IgD-negative memory B cell (primary cell): ENCODE measurements at regions not wholly inside any gene's neighbourhood (a gene's known extent, or its start where the extent isn't known, plus 50 kb on each side); places are given as distances from the start of the nearest gene placed in this dataset.

Experiments used
- H3K27ac Mint-ChIP-seq, 3 donors: one replicate each; pipeline ENCODE4 v1.8.0; 2020 to 2022; ENCODE audit warnings: mild to moderate bottlenecking in 3 of 3, mixed read lengths in 3 of 3, moderate library complexity in 1 of 3
- H3K27me3 Mint-ChIP-seq: one replicate; pipeline ENCODE4 v1.8.0; 2021; ENCODE audit warnings: mixed read lengths
- H3K36me3 Mint-ChIP-seq: one replicate; pipeline ENCODE4 v1.8.0; 2020; ENCODE audit warnings: mild to moderate bottlenecking, mixed read lengths
- H3K4me1 Mint-ChIP-seq, 3 donors: one replicate each; pipeline ENCODE4 v1.8.0; 2020 to 2022; ENCODE audit warnings: mixed read lengths in 3 of 3, mild to moderate bottlenecking in 1 of 3
- H3K4me3 Mint-ChIP-seq, 4 donors: one replicate each; pipeline ENCODE4 v1.8.0; 2020 to 2022; ENCODE audit warnings: mild to moderate bottlenecking in 4 of 4, mixed read lengths in 4 of 4, moderate library complexity in 3 of 4
- H3K9me3 Mint-ChIP-seq, 3 donors: one replicate each; pipeline ENCODE4 v1.8.0; 2020 to 2021; ENCODE audit warnings: mixed read lengths in 3 of 3, mild to moderate bottlenecking in 1 of 3

DNA sequence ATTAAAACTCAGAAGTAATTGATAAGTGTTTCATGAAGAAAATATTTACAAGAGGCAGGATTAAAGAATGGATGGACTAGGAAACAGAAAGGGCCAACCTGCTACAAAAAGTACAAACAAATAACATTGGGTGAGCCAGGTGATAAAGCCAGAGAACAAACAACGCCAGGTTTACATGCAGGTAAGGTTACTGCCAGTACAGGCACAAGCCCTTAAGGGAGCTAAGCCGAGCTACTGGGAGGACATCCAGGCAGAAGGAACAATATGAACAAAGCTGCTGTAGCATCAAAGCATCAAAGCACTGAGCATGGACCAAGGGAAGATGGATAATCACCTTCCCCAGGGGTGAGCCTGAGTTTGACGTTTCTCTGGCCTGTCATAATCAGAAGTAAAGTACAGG is 380.7 kb downstream of the SEC16B start:
- H3K4me3 Mint-ChIP-seq = no peak overlapping the region
- H3K9me3 Mint-ChIP-seq = peaks cover 0 to 2% (median 2%) of the 10 kb centered on the region in 3 donors
- no peaks in the 10 kb centered on the region for H3K4me1 Mint-ChIP-seq
- no peak overlapping the region for H3K27ac Mint-ChIP-seq
- no peaks in the 10 kb centered on the region for H3K27me3 Mint-ChIP-seq
- no peaks in the 10 kb centered on the region for H3K36me3 Mint-ChIP-seq

GRCh38 chr1:177586429-177586828 is 383.4 kb downstream of the SEC16B start:
- no peak overlapping the region for H3K4me3 Mint-ChIP-seq
- no peak overlapping the region for H3K27ac Mint-ChIP-seq
- H3K27me3 Mint-ChIP-seq = no peaks in the 10 kb centered on the region
- H3K36me3 Mint-ChIP-seq = no peaks in the 10 kb centered on the region
- H3K4me1 Mint-ChIP-seq = no peaks in the 10 kb centered on the region
- H3K9me3 Mint-ChIP-seq = peaks cover 0 to 4% (median 2%) of the 10 kb centered on the region in 3 donors

GRCh38 chr1:177585302-177586220 is 384.3 kb downstream of the SEC16B start:
- peaks cover 0 to 5% (median 2%) of the 10 kb centered on the region in 3 donors for H3K9me3 Mint-ChIP-seq
- no peaks in the 10 kb centered on the region for H3K4me1 Mint-ChIP-seq
- H3K27ac Mint-ChIP-seq = no peak overlapping the region
- H3K27me3 Mint-ChIP-seq = no peaks in the 10 kb centered on the region
- H3K36me3 Mint-ChIP-seq = no peaks in the 10 kb centered on the region
- H3K4me3 Mint-ChIP-seq = no peak overlapping the region

DNA sequence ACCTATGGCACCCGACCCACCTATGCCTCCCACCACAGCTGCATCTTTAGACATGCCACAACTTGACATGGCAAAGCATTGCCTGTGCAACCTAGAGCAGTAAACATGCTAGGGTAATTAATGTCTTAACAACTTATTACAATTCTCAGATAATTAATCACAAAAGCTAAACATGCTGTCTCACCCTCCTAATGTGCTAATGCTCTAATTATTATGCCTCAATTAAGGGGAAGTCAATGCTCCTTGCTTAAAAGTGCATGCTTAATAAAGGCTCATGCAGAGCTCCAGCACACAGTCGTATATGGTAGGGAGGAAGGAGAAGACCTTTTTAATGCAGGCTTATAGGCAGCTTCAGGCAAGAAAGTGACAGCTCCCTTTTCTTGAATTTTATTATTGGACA is 396.0 kb downstream of the SEC16B start:
- peaks cover 0 to 10% (median 0%) of the 10 kb centered on the region in 3 donors for H3K9me3 Mint-ChIP-seq
- H3K36me3 Mint-ChIP-seq = no peaks in the 10 kb centered on the region
- H3K27me3 Mint-ChIP-seq = no peaks in the 10 kb centered on the region
- H3K27ac Mint-ChIP-seq = no peak overlapping the region
- no peak overlapping the region for H3K4me3 Mint-ChIP-seq
- no peaks in the 10 kb centered on the region for H3K4me1 Mint-ChIP-seq

DNA sequence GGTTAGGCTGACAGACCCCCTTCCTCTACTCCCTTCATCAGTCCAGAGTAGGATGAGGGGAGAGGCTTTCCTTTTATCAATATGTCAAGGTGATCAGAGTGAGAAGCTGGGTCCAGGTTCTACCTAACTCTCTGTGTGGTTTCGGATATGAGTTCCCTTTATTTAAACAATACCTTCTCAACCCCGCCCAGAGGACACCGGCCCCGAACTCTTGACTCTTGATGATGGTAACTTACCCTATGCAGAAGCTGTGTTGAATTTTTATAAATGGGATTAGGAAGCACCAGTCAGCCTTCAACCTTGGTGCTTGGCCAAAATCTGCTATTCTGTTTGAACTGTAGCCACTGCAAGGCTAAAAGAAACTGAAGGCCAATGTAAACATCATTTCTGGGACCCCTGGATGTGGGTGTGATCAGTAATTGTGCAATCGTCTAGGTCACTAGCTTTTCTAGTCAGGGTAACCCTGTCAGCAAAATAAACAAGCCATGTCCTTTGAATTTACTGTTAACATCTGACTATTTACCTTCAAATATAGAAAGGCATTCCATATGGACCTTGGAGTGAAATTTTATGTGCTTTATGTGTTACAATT is 398.3 kb downstream of the SEC16B start:
- no peak overlapping the region for H3K4me3 Mint-ChIP-seq
- H3K27ac Mint-ChIP-seq = no peak overlapping the region
- H3K36me3 Mint-ChIP-seq = no peaks in the 10 kb centered on the region
- peaks cover 0 to 8% (median 0%) of the 10 kb centered on the region in 3 donors for H3K9me3 Mint-ChIP-seq
- H3K4me1 Mint-ChIP-seq = no peaks in the 10 kb centered on the region
- no peaks in the 10 kb centered on the region for H3K27me3 Mint-ChIP-seq

- Mint-ChIP-seq H3K27ac (no peak overlapping the region), H3K27me3 (no peaks in the 10 kb centered on the region), H3K36me3 (no peaks in the 10 kb centered on the region), H3K4me1 (no peaks in the 10 kb centered on the region), H3K9me3 (peaks cover 0 to 6% (median 0%) of the 10 kb centered on the region in 3 donors), H3K4me3 (no peak overlapping the region)
Measured at GRCh38 chr1:177571076-177571475, 398.8 kb downstream of the SEC16B start.

DNA sequence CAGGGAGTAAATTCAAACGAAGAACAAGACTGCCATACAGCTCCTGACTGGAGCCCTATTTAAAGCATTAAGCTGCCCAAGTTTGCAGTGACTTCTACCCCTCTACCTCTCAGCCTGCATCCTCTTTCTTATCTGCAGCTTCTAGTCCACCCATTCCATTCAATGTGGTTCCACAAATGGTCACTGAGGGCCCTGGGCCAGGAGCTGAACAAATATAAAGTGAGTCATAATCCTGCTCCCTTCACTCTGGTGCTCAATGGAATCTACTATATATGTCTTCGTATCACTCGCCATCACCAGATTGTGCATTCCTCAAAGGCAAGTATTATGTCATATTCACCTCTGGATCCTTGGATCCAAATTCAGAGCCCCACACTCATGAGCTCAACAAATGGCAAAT is 398.7 kb downstream of the BRINP2 start:
- Mint-ChIP-seq H3K9me3 (peaks cover 0 to 4% (median 0%) of the 10 kb centered on the region in 3 donors), H3K4me3 (no peak overlapping the region), H3K27me3 (no peaks in the 10 kb centered on the region), H3K4me1 (no peaks in the 10 kb centered on the region), H3K27ac (no peak overlapping the region), H3K36me3 (no peaks in the 10 kb centered on the region)

DNA sequence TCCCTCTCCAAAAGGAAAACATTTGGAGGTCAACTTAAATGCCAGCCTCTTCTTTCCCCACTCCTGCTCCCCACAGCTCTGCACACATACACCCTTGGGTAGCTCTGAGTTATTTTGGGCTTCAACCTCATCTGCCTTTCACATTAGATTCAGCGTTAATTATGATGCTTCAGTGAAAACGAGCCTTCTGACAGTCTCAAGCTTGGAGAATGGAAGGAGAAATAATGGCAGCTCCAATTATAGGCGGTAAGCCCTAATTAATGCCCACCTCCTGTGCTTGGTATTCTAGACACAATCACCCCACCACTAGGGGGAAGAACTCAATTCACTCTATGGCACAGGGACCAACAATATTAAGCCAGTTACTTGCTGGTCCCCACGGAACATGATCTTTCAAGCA is 397.9 kb downstream of the BRINP2 start:
- Mint-ChIP-seq H3K9me3 (peaks cover 0 to 4% (median 0%) of the 10 kb centered on the region in 3 donors), H3K36me3 (no peaks in the 10 kb centered on the region)

DNA sequence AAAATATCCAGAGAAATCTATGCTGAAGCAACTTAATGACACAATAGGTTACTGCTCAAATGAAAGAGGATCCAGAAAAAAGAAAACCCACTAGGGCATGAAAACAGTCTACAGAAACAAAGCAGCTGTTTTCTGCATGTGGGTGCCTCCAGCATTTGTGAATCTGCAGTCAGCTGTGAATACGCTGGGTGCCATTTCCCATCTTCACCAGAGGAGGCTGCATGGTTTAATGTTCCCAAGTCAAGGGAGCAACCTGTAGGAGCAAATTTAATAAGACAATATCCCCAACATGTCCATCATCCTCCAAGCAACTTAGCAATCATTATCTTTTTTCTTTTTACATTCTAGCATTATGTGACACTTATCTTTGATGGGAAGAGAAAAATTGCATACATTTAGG is 396.6 kb downstream of the BRINP2 start:
- Mint-ChIP-seq H3K36me3 (no peaks in the 10 kb centered on the region), H3K27ac (no peak overlapping the region), H3K4me1 (no peaks in the 10 kb centered on the region), H3K27me3 (no peaks in the 10 kb centered on the region), H3K4me3 (no peak overlapping the region), H3K9me3 (peaks cover 3 to 4% (median 3%) of the 10 kb centered on the region in 3 donors)

More for the DNA sequence above, 397.9 kb downstream of the BRINP2 start:
- Mint-ChIP-seq H3K27me3 (no peaks in the 10 kb centered on the region), H3K27ac (no peak overlapping the region), H3K4me1 (no peaks in the 10 kb centered on the region), H3K4me3 (peak overlapping the region in 1 of 4 donors; percentile 22)

- Mint-ChIP-seq H3K27me3 (no peaks in the 10 kb centered on the region), H3K4me3 (no peak overlapping the region), H3K36me3 (peaks cover 2% of the 10 kb centered on the region)
Measured at GRCh38 chr1:177566495-177566894, 395.7 kb downstream of the BRINP2 start.

DNA sequence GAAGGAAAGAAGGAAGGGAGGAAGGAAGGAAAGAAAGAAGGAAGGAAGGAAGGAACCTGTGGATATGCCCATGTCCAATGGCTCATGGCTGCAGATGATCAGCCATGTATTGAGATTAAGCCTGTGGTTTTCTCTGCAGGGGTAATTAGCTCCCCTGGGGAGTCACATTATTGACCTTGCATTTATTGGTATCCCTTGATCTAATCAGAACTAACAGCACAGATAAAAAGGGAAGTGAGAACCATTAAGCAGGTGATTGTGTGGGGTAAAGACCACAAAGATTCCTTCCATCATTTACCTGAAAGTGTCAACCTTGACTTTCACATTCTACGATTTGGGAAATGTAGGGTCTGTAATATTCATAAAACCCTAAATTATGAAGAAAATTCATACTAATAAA is 390.7 kb downstream of the BRINP2 start:
- no peak overlapping the region for H3K4me3 Mint-ChIP-seq
- H3K27me3 Mint-ChIP-seq = no peaks in the 10 kb centered on the region
- H3K4me1 Mint-ChIP-seq = peaks cover 0 to 3% (median 0%) of the 10 kb centered on the region in 3 donors
- peaks cover 2% of the 10 kb centered on the region for H3K36me3 Mint-ChIP-seq
- H3K27ac Mint-ChIP-seq = no peak overlapping the region
- peaks cover 1 to 35% (median 3%) of the 10 kb centered on the region in 3 donors for H3K9me3 Mint-ChIP-seq

More at GRCh38 chr1:177566495-177566894, 395.7 kb downstream of the BRINP2 start:
- H3K4me1 Mint-ChIP-seq = peaks cover 0 to 3% (median 0%) of the 10 kb centered on the region in 3 donors
- H3K27ac Mint-ChIP-seq = no peak overlapping the region
- peaks cover 3 to 9% (median 4%) of the 10 kb centered on the region in 3 donors for H3K9me3 Mint-ChIP-seq

DNA sequence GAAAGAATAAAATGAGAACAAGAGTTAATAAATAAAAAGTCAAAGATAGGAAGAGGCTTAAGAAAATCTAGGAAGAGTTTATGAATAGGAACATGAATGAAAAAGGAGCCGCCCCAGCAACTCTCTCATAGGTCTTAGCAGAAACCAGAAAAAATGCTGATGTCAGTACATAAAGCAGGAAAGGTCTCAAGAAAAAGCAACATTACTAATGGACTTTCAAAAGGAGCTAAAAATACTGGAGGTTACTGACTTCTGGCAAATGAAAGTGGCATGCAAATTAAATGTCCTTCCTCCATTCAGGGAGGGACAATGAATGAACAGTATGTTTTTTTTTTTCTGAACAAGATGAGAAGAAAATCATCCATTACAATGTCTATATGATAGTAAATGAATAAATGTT is 387.6 kb downstream of the BRINP2 start:
- H3K27ac Mint-ChIP-seq = no peak overlapping the region
- peaks cover 2% of the 10 kb centered on the region for H3K36me3 Mint-ChIP-seq
- no peak overlapping the region for H3K4me3 Mint-ChIP-seq
- H3K9me3 Mint-ChIP-seq = peaks cover 1 to 40% (median 12%) of the 10 kb centered on the region in 3 donors
- no peaks in the 10 kb centered on the region for H3K27me3 Mint-ChIP-seq
- peaks cover 0 to 3% (median 0%) of the 10 kb centered on the region in 3 donors for H3K4me1 Mint-ChIP-seq

- no peaks in the 10 kb centered on the region for H3K4me1 Mint-ChIP-seq
- H3K27me3 Mint-ChIP-seq = no peaks in the 10 kb centered on the region
- H3K4me3 Mint-ChIP-seq = no peak overlapping the region
- H3K9me3 Mint-ChIP-seq = peaks cover 1 to 38% (median 9%) of the 10 kb centered on the region in 3 donors
- H3K36me3 Mint-ChIP-seq = no peaks in the 10 kb centered on the region
- H3K27ac Mint-ChIP-seq = no peak overlapping the region
Measured at GRCh38 chr1:177556163-177556562, 385.4 kb downstream of the BRINP2 start.

- H3K36me3 Mint-ChIP-seq = no peaks in the 10 kb centered on the region
- peaks cover 0 to 3% (median 2%) of the 10 kb centered on the region in 3 donors for H3K9me3 Mint-ChIP-seq
- H3K4me1 Mint-ChIP-seq = no peaks in the 10 kb centered on the region
- no peak overlapping the region for H3K27ac Mint-ChIP-seq
- no peaks in the 10 kb centered on the region for H3K27me3 Mint-ChIP-seq
- no peak overlapping the region for H3K4me3 Mint-ChIP-seq
Measured at GRCh38 chr1:177547200-177547599, 376.4 kb downstream of the BRINP2 start.

DNA sequence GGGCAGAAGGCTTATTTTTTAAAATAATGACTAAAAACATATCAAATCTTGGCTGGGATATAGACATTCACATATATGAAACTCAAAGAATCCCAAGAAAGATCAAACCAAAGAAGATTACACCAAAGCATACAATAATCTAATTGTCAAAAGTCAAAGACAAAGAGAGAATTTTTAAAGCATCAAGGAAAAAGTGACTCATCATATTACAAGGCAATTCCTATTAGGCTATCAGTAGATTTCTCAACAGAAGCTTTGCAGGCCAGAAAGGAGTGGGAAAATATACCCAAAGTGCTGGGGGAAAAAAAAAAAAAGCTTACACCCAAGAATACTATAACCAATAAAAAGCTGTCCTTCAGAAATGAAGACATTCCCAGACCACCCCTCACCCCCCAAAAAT is 375.6 kb downstream of the BRINP2 start:
- peaks cover 0 to 3% (median 0%) of the 10 kb centered on the region in 3 donors for H3K9me3 Mint-ChIP-seq
- H3K4me1 Mint-ChIP-seq = no peaks in the 10 kb centered on the region
- no peak overlapping the region for H3K27ac Mint-ChIP-seq
- no peaks in the 10 kb centered on the region for H3K27me3 Mint-ChIP-seq
- H3K4me3 Mint-ChIP-seq = no peak overlapping the region
- no peaks in the 10 kb centered on the region for H3K36me3 Mint-ChIP-seq
